ENCODE measurements at regions not wholly inside any gene's neighbourhood (a gene's known extent, or its start where the extent isn't known, plus 50 kb on each side); places are given as distances from the start of the nearest gene placed in this dataset.

- no peak for DNase-seq
These were observed 83.1 kb upstream of the PRR20G start for GRCh38 chr3:127370906-127371305.

- DNase-seq, result no peak
These were observed 81.6 kb upstream of the PRR20G start for GRCh38 chr3:127369356-127369935.

DNA sequence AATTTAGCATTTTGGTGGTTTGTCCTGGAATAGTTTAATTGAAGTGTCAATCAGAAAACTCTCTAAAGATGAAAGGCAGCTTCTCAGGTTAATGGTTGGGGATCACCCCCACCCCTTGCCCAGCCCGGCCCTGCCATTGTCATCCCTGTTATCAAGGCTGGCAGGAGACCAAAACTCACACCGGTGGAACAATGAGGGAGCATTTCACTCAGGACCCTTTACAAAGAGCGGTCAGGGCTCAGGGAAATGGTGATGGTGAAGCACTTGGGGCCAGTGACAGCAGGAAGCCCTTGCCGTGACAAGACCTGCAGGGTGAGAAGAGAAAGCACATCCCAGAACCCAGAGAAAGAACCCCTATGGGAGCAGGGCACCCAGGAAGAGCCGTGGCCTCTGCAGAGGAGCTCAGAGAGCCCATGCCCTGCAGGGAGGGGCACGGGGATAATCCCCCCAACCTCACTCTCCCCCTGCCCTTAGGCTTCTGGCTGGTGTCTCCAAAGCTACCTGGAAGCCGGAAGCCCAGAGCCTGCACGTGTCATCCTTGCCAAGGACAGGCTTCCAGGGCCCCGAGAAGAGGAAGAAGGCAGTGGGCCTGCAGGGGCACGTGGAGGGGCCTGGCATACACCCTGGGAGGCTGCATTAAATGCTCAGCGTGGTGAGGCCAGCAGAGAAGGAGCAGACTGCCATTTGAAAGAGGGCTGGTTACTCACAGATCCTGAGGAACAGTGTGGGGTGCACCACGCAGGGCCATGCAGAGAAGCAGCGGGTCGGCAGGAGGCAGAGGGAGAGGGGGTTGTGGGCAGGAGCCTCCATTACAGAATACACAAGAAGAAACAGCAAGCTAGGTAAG lies 80.6 kb upstream of the PRR20G start:
- DNase-seq, result no peak

GRCh38 chr3:127367593-127367992 lies 79.7 kb upstream of the PRR20G start:
- no peak for DNase-seq

GRCh38 chr3:127366383-127366782 lies 78.5 kb upstream of the PRR20G start:
- no peak for DNase-seq

DNA sequence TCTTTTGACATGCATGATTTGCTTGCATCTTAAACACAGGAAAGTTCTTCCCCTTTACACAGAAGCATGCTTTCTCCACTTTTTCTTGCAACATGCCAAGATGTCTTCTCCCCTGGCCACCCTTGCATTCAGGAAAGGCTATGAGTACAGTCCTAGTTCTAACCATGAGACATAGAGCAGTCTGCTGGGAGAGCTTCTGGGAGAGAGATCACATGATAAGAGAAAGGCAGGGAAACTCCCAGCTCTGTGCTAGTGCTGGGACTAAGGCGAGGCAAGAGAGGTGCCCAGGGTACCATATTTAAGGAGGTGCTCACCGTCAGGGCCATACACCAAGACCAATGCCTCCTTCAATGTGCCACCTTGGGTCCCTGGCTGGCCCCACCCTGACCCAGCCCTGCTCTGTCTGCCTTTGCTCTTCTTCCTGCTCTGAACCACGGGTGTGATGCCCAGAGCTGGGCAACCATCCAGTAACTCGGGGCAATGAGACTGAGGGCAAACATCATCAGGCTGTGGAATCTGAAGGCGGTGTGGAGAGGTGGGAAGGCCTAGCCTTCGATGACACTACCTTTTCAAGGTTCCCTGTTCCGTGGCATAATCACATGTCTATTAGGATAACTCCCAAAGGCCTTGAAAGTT lies 77.4 kb upstream of the PRR20G start:
- DNase-seq, result no peak

DNA sequence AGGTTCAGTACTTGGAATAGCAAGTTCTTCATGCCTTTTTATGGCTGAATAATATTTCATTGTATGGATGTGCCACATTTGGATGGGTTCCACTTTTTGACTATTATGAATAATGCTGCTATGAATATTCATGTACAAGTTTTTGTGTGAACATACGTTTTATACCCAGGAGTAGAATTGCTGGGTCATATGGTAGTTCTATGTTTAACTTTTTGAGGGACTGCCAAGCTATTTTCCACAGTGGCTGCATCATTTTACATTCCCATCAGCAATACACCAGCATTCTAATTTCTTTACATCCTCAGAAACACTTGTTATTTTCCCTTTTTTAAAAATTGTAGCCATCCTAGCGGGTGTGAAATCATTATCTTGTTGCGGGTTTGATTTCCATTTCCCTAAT lies 76.0 kb upstream of the PRR20G start:
- DNase-seq, result no peak

GRCh38 chr3:127363171-127363570 lies 75.3 kb upstream of the PRR20G start:
- DNase-seq, result no peak

DNA sequence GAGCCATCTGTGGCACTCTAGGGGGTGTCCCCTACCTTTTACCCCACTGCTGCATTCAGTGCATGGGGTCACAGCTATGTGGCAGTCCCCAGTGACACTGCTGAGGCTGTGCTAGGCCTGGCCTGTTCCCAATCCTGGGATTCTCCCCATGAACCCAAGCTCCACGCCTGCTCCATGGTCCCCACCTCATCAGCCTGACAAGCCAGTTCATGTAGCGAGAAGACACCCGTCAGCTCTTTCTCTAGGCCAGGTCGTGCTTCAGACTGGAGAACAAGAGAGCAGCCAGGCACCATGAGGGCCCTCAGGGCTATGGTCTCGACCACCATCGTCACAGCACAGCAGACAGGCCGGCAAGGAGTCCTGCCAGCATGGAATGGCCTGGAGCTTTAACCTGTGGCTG lies 72.8 kb upstream of the PRR20G start:
- DNase-seq, result no peak

GRCh38 chr3:127358641-127359040 lies 70.8 kb upstream of the PRR20G start:
- DNase-seq, result no peak

DNA sequence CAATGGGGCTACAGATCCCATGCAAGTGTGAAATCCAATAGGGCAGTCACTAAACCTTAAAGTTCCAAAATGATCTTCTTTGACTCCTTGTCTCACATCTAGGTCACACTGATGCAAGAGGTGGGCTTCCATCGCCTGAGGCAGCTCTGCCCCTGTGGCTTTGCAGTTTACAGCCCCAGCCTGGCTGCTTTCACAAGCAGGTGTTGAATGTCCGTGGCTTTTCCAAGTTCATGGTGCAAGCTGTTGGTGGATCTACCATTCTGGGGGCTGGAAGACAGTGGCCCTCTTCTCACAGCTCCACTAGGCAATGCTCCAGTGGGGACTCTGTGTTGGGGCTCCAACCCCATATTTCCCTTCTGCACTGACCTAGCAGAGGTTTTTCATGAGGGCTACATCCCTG lies 68.5 kb upstream of the PRR20G start:
- no peak for DNase-seq

DNA sequence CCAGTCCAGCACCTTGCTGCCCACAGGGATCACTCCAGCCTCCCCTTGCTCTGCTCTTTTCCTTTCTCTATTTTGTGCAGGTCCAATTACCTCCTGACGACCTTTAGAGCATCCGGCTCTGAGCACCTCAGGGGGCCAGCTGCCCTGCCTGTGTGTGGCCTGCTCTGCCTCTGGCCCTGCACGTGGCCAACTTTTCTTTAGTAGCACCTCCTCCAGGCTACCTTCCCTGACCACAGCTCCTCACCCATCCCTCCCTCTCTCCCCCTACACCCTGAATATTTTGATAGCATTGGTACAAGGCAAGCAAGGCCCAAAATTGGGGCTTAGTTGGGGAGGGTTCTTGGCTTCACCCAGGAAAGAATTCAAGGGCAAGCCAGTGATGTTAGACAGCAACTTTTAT lies 66.9 kb upstream of the PRR20G start:
- DNase-seq, result no peak

GRCh38 chr3:127352612-127353011 lies 64.8 kb upstream of the PRR20G start:
- DNase-seq, result no peak

DNA sequence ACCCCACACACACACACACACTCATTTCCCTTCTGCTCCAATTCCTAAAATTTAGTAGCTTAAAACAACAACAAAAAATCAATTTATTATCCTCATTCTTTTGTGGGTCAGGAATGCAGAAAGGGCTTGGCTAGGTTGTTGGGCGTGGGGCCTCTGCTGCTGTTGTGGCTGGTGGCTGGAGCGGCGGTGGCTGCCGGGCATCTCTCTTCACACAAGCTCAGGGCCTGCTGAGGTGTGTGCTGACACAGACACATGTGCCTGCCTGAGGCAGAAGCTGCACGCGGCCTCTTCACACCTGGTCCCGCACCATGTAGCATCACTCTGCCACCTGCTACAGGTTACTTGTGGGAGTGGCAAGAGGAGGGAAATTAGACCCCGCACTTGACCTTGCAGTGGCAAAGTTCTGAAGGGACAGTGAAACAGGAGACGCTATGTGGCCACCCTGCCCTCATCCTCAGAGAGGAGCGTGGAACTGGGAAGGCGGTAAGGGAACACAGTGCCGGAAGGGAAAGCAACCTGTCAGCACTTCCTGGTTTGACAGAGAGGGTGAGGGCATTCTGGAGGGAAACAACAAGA lies 64.0 kb upstream of the PRR20G start:
- no peak for DNase-seq

DNA sequence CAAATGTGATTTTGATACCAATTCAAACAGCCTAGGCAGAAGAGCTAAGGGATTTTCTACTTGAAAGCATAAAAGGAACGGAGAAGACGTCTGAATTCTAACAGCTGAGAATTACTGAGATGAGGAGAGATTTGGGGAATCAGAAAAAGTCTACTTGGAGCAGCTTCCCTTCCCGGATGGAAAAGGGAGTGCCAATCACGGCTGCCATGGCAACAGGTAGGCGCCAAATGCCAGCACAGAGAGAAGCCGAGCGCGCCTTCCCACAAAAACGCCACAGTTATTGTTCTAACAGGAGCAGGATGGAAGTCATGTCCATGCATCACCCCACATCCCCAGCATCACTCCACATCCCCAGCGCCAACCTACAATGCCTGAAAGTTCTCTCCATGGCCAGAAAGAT lies 63.5 kb upstream of the PRR20G start:
- DNase-seq, result no peak

DNA sequence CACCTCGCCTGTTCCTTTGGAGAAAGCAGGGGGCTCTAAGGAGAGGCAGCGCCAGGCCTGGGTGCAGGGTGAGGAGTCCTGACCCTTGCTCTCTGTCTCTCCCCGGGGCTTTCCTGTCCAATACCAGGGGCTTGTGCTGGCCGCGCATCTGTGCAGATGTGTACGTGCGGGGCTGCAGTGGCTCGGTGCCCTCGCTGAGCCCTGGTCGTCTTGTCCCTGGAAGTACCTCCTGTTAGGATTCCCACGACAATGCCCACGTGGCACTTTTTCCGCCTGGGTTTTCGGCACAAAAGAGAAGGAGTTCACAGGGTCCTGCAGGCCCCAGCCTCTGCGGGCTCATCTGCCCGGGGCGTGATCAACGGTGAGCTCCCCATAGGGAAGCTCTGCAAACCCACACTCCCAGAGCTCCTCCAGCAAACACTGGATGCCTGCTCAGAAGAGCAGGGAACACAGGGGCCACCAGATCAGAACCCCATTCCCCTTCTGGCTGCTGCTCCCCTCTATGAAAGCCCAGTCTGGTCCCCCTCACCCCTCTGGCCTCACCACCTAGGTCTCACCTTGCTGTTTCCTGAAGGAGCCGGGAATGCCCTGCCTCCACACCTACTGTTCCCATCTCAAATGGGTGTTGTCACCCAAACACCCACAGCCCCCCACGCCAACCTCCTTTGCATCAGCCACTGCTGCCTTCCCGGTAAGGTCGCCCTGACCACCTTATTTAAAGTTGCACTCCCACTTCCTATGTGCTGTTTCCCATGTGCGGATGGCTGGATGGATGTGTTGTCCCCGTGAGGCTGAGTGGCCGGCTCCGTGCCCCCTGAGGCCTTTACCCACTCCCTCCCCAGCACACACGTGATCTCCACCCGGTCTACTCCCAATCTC lies 62.6 kb upstream of the PRR20G start:
- no peak for DNase-seq

- DNase-seq, result no peak
These were observed 61.8 kb upstream of the PRR20G start for GRCh38 chr3:127349501-127350171.

- no peak for DNase-seq
These were observed 54.9 kb upstream of the PRR20G start for GRCh38 chr3:127342735-127343134.

GRCh38 chr3:127339928-127340861 lies 52.3 kb upstream of the PRR20G start:
- DNase-seq, result no peak

DNA sequence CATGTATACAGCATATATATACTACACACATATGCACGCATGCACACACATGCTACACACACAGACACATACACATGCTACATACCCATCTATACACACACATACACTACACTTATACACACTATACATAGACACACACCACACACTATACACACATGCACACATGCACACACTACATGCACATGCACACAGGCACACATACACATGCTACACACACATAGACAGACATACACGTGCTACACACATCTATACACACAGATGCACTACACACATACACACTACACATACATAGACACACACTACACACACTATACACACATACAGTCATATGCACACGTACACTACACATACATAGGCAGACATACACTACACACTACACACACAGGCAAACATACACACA lies 51.2 kb upstream of the PRR20G start:
- no peak for DNase-seq

- no peak for DNase-seq
These were observed 50.2 kb upstream of the PRR20G start for GRCh38 chr3:127337911-127338531.
